ENCODE measurements at regions not wholly inside any gene's neighbourhood (a gene's known extent, or its start where the extent isn't known, plus 50 kb on each side); places are given as distances from the start of the nearest gene placed in this dataset.
"Not testable (repeated sequence)": the region's sequence is repeated elsewhere in the genome, so short reads cannot be mapped to it uniquely, and the experiment has no call there.

DNA sequence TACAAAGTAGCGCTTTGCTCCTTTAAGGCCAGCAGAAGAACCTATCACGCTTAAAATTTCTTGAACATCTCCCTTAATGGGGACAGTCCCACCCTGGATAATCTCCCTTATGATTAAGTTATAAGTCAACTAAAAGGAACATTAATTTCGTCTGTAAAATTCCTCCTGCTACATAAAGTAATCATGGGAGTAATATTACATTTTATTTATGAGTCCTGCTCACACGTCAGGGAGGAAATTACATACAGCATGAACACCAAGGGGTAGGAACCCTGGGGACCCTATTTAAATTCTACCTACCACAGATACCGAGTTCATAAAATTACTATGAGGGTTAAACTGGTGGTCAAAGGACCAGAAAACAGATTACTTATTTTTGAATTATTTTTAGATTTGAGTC is 926.6 kb upstream of the MBL2 start:
- in situ Hi-C loops (cut with MboI; ENCODE audit: low pct_unique_long_range_greater_than_20kb in 2 of 9, low sequenced_read_pairs in 9 of 9, unreplicated experiment in 9 of 9): no loop called here
- WGBS, 10 experiments: 8 to 86% (median 52%) methylated on average over 1 to 5 of the region's 5 CpGs
- no peak overlapping the region for H3K27ac ChIP-seq
- H3K4me1 ChIP-seq (replicated peaks in 1 of 2): peaks cover 8 to 18% of the 10 kb centered on the region in 2 donors
- no peak overlapping the region for H3K4me3 ChIP-seq
- no peak for ATAC-seq (replicated peaks in 6 of 8)

DNA sequence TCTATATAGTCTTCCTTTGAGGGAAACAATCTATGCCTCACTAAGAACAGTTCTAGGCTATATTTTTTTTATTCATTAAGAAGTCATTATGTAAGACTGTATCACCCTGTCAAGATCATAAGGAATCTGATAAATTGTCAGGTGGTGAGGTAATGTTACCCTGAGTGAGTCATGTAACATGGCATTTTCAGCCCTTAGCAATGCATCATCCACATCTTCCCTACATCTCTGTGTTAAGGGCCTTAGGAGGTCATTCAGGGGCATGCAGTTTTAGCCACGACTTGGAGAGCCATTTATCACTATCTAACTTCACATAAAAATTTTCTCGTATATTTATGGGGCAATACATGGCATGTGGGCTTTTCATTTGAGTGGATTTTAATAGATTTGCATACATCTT is 924.5 kb upstream of the MBL2 start:
- no peak overlapping the region for H3K4me3 ChIP-seq
- peaks cover 8 to 15% of the 10 kb centered on the region in 2 donors for H3K4me1 ChIP-seq (replicated peaks in 1 of 2)
- no peak overlapping the region for H3K27ac ChIP-seq
- peak in 7 of 8 experiments; percentile 79 to 93 (median 83) for ATAC-seq (replicated peaks in 6 of 8)
- WGBS, 10 experiments: 0 to 74% (median 33%) methylated on average over 1 to 2 of the region's 2 CpGs; no CpG with 5 or more reads in 4 of the 10 experiments
- in situ Hi-C loops (cut with MboI; ENCODE audit: low pct_unique_long_range_greater_than_20kb in 2 of 9, low sequenced_read_pairs in 9 of 9, unreplicated experiment in 9 of 9): no loop called here

DNA sequence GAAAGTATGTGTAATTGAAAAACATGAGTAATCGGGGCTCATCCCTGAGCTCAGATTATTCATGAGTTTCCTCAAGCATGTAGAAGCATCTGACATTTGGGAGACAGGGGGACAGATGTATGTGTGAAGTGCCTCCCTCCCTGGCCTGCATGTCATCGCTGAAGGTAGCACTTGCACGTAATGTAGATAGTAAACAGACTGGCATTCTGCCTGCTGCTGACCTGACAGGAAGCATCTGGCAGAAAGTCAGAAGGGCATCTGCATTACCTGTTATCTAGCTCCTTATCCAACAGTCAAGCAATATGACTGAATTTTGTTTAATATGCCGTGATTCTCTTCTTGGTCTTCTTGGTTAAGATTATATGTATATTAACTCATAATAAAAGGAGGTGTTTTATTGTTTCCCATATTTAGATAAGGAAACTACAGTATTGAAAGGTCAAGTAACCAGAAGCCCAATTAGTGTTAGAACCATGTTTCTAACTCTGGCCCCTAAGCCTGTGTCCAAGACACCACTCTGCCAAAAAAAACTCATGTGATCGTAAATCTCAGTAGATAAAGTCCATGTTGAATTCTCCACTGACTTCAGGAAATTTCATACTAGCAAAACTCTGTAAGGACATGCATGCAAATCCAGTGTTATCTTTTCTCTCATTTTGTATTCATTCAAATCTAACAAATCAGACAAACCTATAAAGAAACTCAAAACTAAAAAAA is 918.1 kb upstream of the MBL2 start:
- peak in 7 of 8 experiments; percentile 50 to 90 (median 72) for ATAC-seq (replicated peaks in 6 of 8)
- Histone ChIP-seq H3K27ac (no peak overlapping the region), H3K4me1 (replicated peaks in 1 of 2) (no peaks in the 10 kb centered on the region), H3K4me3 (no peak overlapping the region)
- in situ Hi-C loops (cut with MboI; ENCODE audit: low pct_unique_long_range_greater_than_20kb in 2 of 9, low sequenced_read_pairs in 9 of 9, unreplicated experiment in 9 of 9): no loop called here
- 0 to 100% (median 84%) methylated on average over 1 to 5 of the region's 5 CpGs; no CpG with 5 or more reads in 1 of the 10 experiments for WGBS, 10 experiments

DNA sequence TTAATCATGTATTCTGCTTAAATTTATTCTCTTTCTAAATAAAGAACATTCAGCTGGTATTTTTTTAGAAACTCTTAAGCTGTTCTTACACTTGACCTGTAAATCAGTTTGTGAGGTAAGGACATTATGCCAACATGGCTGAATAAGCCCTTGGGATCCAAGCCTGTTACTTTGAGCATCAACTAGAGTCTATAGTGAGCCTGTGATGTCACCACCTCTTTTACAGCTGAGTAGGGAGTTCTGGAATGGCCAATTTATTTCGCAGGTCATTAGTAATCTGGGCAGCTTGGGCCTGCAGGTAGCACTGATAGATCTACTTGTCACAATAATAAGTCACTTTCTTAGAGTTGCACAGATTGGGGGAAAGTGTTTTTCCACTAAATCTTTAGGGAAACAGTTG is 915.2 kb upstream of the MBL2 start:
- in situ Hi-C loops (cut with MboI; ENCODE audit: low pct_unique_long_range_greater_than_20kb in 2 of 9, low sequenced_read_pairs in 9 of 9, unreplicated experiment in 9 of 9): no loop called here
- Histone ChIP-seq H3K4me1 (replicated peaks in 1 of 2) (no peaks in the 10 kb centered on the region), H3K4me3 (no peak overlapping the region), H3K27ac (no peak overlapping the region)
- WGBS, 10 experiments: 0 to 100% (median 8%) methylated on average over 1 of the region's 1 CpG; no CpG with 5 or more reads in 6 of the 10 experiments
- peak in 5 of 8 experiments; percentile 81 to 89 (median 85) for ATAC-seq (replicated peaks in 6 of 8)

DNA sequence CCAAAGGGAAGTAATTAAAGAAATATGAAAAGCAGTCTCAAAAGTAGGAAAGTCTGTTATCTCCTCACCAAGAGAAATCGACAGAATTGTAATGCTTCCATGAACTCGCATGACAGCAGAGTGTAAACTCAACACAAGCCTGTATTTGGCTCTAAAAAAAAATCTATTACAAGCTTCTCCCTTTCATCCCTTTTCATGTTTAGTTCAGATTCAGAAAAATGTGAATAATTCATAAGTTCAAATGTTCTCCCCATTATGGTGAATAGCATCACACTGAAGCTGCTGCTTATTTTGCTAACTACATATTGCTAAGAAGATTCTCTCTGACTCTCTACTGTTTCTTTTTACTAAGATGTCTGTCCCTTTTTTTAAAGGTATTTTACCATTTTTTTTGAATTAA is 910.3 kb upstream of the MBL2 start:
- peak in 3 of 8 experiments; percentile 26 to 51 (median 39) for ATAC-seq (replicated peaks in 6 of 8)
- H3K27ac ChIP-seq: no peak overlapping the region
- in situ Hi-C loops (cut with MboI; ENCODE audit: low pct_unique_long_range_greater_than_20kb in 2 of 9, low sequenced_read_pairs in 9 of 9, unreplicated experiment in 9 of 9): no loop called here
- no peak overlapping the region for H3K4me3 ChIP-seq
- H3K4me1 ChIP-seq (replicated peaks in 1 of 2): no peaks in the 10 kb centered on the region
- WGBS, 10 experiments: 0 to 100% (median 79%) methylated on average over 1 to 2 of the region's 2 CpGs; no CpG with 5 or more reads in 1 of the 10 experiments

DNA sequence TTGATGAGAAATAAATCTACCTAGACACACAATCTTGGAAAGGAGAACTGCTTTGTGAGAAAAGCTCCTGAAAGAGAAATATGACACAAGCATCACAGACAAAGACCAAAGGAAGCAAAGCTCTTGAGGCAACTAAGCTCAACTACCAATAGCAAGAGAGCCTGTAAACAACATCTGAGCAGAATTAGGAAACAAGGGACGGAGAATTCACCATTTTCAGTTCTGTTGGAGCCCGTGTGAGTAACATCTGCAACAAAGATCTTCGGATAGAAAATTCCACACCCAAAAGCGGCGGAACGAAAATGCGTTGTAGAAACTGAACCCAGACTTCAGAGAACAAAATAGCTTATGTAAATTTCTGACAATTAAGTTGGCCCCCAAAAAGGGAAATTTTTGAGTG is 909.9 kb upstream of the MBL2 start:
- ATAC-seq (replicated peaks in 6 of 8): peak in 2 of 8 experiments; percentile 66 to 75
- H3K27ac ChIP-seq: no peak overlapping the region
- no peak overlapping the region for H3K4me3 ChIP-seq
- WGBS, 10 experiments: 18 to 98% (median 87%) methylated on average over 3 to 7 of the region's 7 CpGs; no CpG with 5 or more reads in 1 of the 10 experiments
- in situ Hi-C loops (cut with MboI; ENCODE audit: low pct_unique_long_range_greater_than_20kb in 2 of 9, low sequenced_read_pairs in 9 of 9, unreplicated experiment in 9 of 9): no loop called here
- H3K4me1 ChIP-seq (replicated peaks in 1 of 2): no peaks in the 10 kb centered on the region

DNA sequence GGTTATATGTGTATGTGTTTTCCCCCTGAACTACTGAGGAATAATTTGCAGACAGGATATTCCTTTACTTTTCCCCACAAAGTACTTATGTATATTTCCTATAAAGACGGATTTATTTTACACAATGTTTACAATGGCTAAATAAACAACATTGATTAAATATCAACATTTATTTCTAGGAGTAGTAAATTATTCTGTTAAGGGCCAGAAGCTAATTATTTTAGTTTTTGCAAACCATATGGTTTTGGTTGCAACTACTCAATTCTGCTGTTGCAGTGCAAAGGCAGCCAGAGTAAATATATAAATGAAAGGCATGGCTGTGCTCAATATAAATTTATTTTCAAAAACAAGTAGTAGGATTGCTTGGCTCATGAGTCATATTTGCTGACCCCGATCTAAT is 907.1 kb upstream of the MBL2 start:
- in situ Hi-C loops (cut with MboI; ENCODE audit: low pct_unique_long_range_greater_than_20kb in 2 of 9, low sequenced_read_pairs in 9 of 9, unreplicated experiment in 9 of 9): no loop called here
- 0 to 83% (median 43%) methylated on average over 1 to 2 of the region's 2 CpGs; no CpG with 5 or more reads in 1 of the 10 experiments for whole genome bisulfite sequencing, 10 experiments
- ATAC-seq (replicated peaks in 6 of 8): no peak
- H3K4me3 ChIP-seq: no peak overlapping the region
- no peak overlapping the region for H3K27ac ChIP-seq
- no peaks in the 10 kb centered on the region for H3K4me1 ChIP-seq (replicated peaks in 1 of 2)

DNA sequence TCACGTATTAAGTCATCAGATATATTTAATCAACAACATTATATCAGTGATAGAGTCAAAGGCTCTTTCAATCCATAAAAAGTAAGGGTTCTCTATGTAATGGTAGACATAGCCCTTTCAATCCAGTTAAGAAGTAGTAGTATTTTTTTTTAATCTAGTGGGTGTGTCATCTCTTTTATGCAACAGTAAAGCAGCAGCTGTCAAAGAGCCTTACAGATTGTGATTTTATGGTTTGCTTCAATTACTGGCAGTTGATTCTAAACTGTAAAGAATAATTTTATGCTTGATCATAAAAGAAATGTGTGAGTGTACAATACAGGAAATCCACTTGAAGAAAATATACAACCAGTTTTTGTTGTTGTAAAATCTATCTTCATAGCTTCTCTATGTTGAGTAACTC is 902.6 kb upstream of the MBL2 start:
- no peak overlapping the region for H3K4me3 ChIP-seq
- ATAC-seq (replicated peaks in 6 of 8): peak in 2 of 8 experiments; percentile 37 to 65
- WGBS, 10 experiments: 0 to 90% (median 50%) methylated on average over 1 of the region's 1 CpG; no CpG with 5 or more reads in 1 of the 10 experiments
- H3K4me1 ChIP-seq (replicated peaks in 1 of 2): no peaks in the 10 kb centered on the region
- in situ Hi-C loops (cut with MboI; ENCODE audit: low pct_unique_long_range_greater_than_20kb in 2 of 9, low sequenced_read_pairs in 9 of 9, unreplicated experiment in 9 of 9): no loop called here
- H3K27ac ChIP-seq: no peak overlapping the region

DNA sequence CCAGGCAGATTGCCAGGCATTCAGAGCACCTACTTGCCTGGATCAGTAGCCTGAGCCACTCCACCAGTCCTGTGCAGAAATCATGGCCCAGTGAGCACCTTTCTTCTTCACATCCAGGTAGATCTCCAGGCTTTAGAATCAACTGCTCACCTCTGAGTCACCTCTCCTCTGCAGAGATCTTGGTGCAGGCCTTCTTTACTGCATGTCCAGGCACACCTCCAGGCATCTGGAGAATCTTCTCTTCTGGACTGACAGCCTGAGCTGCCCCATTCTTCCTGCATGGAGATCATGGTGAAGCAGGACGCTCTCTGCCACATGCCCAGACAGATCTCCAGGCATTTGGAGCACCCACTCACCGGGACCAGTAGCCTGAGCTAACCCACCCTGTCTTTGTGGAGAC is 894.5 kb upstream of the MBL2 start:
- H3K27ac ChIP-seq: no peak overlapping the region
- in situ Hi-C loops (cut with MboI; ENCODE audit: low pct_unique_long_range_greater_than_20kb in 2 of 9, low sequenced_read_pairs in 9 of 9, unreplicated experiment in 9 of 9): no loop called here
- no peak for ATAC-seq (replicated peaks in 6 of 8)
- 0 to 100% (median 80%) methylated on average over 1 of the region's 2 CpGs; no CpG with 5 or more reads in 7 of the 10 experiments for WGBS, 10 experiments
- peaks cover 0 to 7% of the 10 kb centered on the region in 2 donors for H3K4me1 ChIP-seq (replicated peaks in 1 of 2)
- H3K4me3 ChIP-seq: no peak overlapping the region

DNA sequence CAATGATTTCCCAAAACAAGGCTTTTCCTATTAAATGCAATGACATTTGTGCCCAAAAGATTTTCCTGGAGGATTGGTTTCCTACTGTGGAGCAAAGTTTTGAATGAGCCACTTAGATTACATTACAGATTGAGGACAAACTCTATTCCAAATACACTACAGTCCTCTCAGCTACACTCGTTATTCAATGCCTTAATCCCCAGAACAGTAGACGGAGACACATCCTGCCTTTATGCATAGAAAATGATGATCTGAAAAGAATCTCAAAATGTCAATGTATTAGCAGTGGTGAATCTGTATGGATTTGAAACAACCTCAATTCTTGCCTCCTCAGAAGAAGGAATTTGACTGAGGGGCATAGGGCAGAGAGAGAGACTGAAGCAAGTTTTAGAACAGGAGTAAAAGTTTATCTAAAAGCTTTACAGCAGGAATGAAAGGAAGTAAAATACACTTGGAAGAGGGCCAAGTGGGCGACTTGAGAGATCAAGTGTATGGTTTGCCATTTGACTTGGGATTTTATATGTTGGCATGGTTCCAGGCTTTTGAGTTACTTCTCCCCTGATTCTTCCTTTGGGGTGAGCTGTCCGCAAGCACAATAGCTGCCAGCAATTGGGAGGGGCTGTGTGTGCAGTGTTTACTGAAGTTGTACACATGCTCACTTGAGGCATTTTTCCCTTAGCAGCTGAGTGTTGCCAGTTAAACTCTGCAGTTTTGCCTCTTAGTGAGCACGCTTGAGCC is 891.9 kb upstream of the MBL2 start:
- peaks cover 0 to 7% of the 10 kb centered on the region in 2 donors for H3K4me1 ChIP-seq (replicated peaks in 1 of 2)
- no peak overlapping the region for H3K4me3 ChIP-seq
- WGBS, 10 experiments: 0 to 71% (median 40%) methylated on average over 1 to 5 of the region's 5 CpGs; no CpG with 5 or more reads in 2 of the 10 experiments
- in situ Hi-C loops (cut with MboI; ENCODE audit: low pct_unique_long_range_greater_than_20kb in 2 of 9, low sequenced_read_pairs in 9 of 9, unreplicated experiment in 9 of 9): no loop called here
- ATAC-seq (replicated peaks in 6 of 8): peak; percentile 68 to 98 (median 83)
- H3K27ac ChIP-seq: no peak overlapping the region

DNA sequence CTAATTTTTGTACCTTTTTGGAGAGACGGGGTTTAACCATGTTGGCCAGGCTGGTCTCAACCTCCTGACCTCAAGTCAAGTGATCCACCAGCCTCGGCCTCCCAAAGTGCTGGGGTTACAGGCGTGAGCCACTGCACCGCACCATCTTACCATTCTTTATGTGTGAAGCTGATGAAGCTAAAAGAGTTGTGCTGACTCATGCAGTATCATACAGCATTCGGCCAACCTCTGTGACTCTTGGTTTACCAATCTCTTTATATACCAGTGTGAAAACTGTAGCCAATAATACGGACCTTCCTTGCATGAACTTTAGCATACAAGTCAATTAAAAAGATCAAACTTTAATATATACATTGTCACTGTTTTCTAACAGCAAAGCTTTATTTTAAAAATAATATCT is 878.2 kb upstream of the MBL2 start:
- WGBS, 10 experiments: 61 to 100% (median 88%) methylated on average over 2 to 6 of the region's 6 CpGs; no CpG with 5 or more reads in 2 of the 10 experiments
- peaks cover 0 to 4% of the 10 kb centered on the region in 2 donors for H3K4me1 ChIP-seq (replicated peaks in 1 of 2)
- in situ Hi-C loops (cut with MboI; ENCODE audit: low pct_unique_long_range_greater_than_20kb in 2 of 9, low sequenced_read_pairs in 9 of 9, unreplicated experiment in 9 of 9): no loop called here
- H3K4me3 ChIP-seq: no peak overlapping the region
- no peak for ATAC-seq (replicated peaks in 6 of 8)
- no peak overlapping the region for H3K27ac ChIP-seq

DNA sequence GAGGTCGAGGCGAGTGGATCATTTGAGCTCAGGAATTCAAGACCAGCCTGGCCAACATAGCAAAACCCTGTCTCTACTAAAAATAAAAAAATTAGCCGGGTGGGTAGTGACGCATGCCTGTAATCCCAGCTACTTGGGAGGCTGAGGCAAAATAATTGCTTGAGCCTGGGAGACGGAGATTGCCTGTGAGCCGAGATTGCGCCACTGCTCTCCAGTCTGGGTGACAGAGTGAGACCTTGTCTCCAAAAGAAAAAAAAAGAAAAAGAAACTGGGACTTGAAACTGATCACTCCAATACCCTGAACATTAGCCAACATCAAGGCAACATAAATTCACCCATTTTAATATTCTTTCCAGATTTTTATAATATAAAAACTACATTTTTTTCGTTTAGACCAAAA is 874.6 kb upstream of the MBL2 start:
- H3K4me1 ChIP-seq (replicated peaks in 1 of 2); ATAC-seq (replicated peaks in 6 of 8); in situ Hi-C loops (cut with MboI; ENCODE audit: low pct_unique_long_range_greater_than_20kb in 2 of 9, low sequenced_read_pairs in 9 of 9, unreplicated experiment in 9 of 9); H3K4me3 ChIP-seq; H3K27ac ChIP-seq: not testable (repeated sequence)
- WGBS, 10 experiments: 4 to 89% (median 76%) methylated on average over 3 to 7 of the region's 8 CpGs; no CpG with 5 or more reads in 3 of the 10 experiments

DNA sequence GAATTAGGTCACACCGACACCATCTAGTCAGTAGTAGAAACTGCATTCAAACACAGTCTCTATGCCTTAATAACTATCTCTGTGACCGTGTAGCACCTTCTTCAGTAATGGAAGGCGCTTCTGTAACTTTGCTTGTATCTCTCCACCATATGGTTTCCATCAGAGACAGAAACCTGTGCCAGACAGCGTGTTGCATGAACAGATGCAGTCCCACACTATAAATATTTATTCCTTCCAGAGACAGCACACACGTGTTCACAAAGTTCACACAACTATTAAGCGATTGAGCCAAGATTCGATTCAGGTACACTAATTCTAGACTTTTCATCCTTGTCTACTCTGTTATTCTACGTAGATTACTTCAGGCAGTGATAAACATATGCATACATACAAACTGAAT is 873.9 kb upstream of the MBL2 start:
- in situ Hi-C loops (cut with MboI; ENCODE audit: low pct_unique_long_range_greater_than_20kb in 2 of 9, low sequenced_read_pairs in 9 of 9, unreplicated experiment in 9 of 9): no loop called here
- Histone ChIP-seq H3K4me3 (no peak overlapping the region), H3K4me1 (replicated peaks in 1 of 2) (peaks cover 0 to 4% of the 10 kb centered on the region in 2 donors), H3K27ac (no peak overlapping the region)
- WGBS, 10 experiments: 0 to 100% (median 86%) methylated on average over 1 to 8 of the region's 8 CpGs
- ATAC-seq (replicated peaks in 6 of 8): peak in 2 of 8 experiments; percentile 58 to 80
